Thyroid gland (tissue), 4 donors: ENCODE measurements at regions not wholly inside any gene's neighbourhood (a gene's known extent, or its start where the extent isn't known, plus 50 kb on each side); places are given as distances from the start of the nearest gene placed in this dataset.

ENCODE experiments used
- POLR2A ChIP-seq, 2 donors: fragments of 450-650 bp; IDR thresholded peaks; one replicate each; pipeline ENCODE4 v1.6.1; 2017; ENCODE audit warnings: antibody characterized with exemption in 2 of 2, mild to moderate bottlenecking in 2 of 2, moderate library complexity in 1 of 2
- TF ChIP-seq, protein P1 (sequence below), 6 experiments: fragments of 200-600 bp in 3 of 6; fragments of 450-650 bp in 3 of 6; sonication (generic) in 3 of 6; IDR thresholded peaks; one replicate each; pipeline ENCODE4 v1.5.1; 2016 to 2019; ENCODE audit warnings: antibody characterized with exemption in 6 of 6, mild to moderate bottlenecking in 2 of 6, inconsistent platforms in 1 of 6, moderate library complexity in 1 of 6

DNA sequence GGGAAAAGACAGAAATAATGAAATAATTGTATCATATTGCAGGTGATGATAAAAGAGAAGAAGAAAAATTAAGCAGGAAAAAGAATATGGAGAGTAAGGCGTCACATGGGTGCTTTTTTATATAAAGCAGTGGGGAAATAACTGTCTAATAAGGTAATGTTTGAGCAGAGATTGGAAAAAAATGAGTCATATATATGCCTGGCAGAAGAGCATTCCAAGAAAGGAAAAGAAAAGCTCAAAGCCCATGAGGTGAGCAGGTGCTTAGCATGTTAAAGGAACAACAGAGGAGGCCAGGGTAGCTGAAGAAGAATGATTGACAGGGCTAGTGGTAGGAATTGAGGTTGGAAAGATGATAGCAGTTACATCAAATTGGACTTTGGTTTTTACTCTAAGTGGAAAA, 739.5 kb downstream of the SORCS1 start:
- no peak for TF ChIP-seq POLR2A (IDR thresholded peaks at IDR 0.05)
- TF ChIP-seq, protein P1, sequence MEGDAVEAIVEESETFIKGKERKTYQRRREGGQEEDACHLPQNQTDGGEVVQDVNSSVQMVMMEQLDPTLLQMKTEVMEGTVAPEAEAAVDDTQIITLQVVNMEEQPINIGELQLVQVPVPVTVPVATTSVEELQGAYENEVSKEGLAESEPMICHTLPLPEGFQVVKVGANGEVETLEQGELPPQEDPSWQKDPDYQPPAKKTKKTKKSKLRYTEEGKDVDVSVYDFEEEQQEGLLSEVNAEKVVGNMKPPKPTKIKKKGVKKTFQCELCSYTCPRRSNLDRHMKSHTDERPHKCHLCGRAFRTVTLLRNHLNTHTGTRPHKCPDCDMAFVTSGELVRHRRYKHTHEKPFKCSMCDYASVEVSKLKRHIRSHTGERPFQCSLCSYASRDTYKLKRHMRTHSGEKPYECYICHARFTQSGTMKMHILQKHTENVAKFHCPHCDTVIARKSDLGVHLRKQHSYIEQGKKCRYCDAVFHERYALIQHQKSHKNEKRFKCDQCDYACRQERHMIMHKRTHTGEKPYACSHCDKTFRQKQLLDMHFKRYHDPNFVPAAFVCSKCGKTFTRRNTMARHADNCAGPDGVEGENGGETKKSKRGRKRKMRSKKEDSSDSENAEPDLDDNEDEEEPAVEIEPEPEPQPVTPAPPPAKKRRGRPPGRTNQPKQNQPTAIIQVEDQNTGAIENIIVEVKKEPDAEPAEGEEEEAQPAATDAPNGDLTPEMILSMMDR (IDR thresholded peaks at IDR 0.05): no peak
